ENCODE measurements at regions not wholly inside any gene's neighbourhood (a gene's known extent, or its start where the extent isn't known, plus 50 kb on each side); places are given as distances from the start of the nearest gene placed in this dataset.

- no peak overlapping the region for H3K4me3 ChIP-seq (ENCODE audit: control insufficient read depth, low read depth, low read length)
- no peak for DNase-seq (ENCODE audit: low read depth)
- TF ChIP-seq CTCF (conservative IDR thresholded peaks at IDR 0.05; ENCODE audit: control insufficient read depth, insufficient read depth, low read depth, low read length): no peak
Measured at GRCh38 chr2:121907928-121908327, 152.5 kb downstream of the TSN start.

- TF ChIP-seq CTCF (conservative IDR thresholded peaks at IDR 0.05; ENCODE audit: control insufficient read depth, insufficient read depth, low read depth, low read length): no peak
- DNase-seq (ENCODE audit: low read depth): peak; percentile 4
- H3K4me3 ChIP-seq (ENCODE audit: control insufficient read depth, low read depth, low read length): no peak overlapping the region
Measured at GRCh38 chr2:121910139-121910538, 154.7 kb downstream of the TSN start.

GRCh38 chr2:121911036-121911435, 155.6 kb downstream of the TSN start:
- no peak for DNase-seq (ENCODE audit: low read depth)
- TF ChIP-seq CTCF (conservative IDR thresholded peaks at IDR 0.05; ENCODE audit: control insufficient read depth, insufficient read depth, low read depth, low read length): no peak

GRCh38 chr2:121917143-121917542, 161.7 kb downstream of the TSN start:
- no peak overlapping the region for H3K4me3 ChIP-seq (ENCODE audit: control insufficient read depth, low read depth, low read length)
- no peak for DNase-seq (ENCODE audit: low read depth)
- TF ChIP-seq CTCF (conservative IDR thresholded peaks at IDR 0.05; ENCODE audit: control insufficient read depth, insufficient read depth, low read depth, low read length): no peak

More at GRCh38 chr2:121911036-121911435, 155.6 kb downstream of the TSN start:
- H3K4me3 ChIP-seq (ENCODE audit: control insufficient read depth, low read depth, low read length): no peak overlapping the region

GRCh38 chr2:121918231-121918630, 162.8 kb downstream of the TSN start:
- no peak for TF ChIP-seq CTCF (conservative IDR thresholded peaks at IDR 0.05; ENCODE audit: control insufficient read depth, insufficient read depth, low read depth, low read length)
- no peak for DNase-seq (ENCODE audit: low read depth)
- no peak overlapping the region for H3K4me3 ChIP-seq (ENCODE audit: control insufficient read depth, low read depth, low read length)

GRCh38 chr2:121919803-121920202, 164.4 kb downstream of the TSN start:
- H3K4me3 ChIP-seq (ENCODE audit: control insufficient read depth, low read depth, low read length): no peak overlapping the region
- no peak for TF ChIP-seq CTCF (conservative IDR thresholded peaks at IDR 0.05; ENCODE audit: control insufficient read depth, insufficient read depth, low read depth, low read length)
- no peak for DNase-seq (ENCODE audit: low read depth)

GRCh38 chr2:121925466-121925865, 170.0 kb downstream of the TSN start:
- no peak overlapping the region for H3K4me3 ChIP-seq (ENCODE audit: control insufficient read depth, low read depth, low read length)
- DNase-seq (ENCODE audit: low read depth): peak; percentile 38
- no peak for TF ChIP-seq CTCF (conservative IDR thresholded peaks at IDR 0.05; ENCODE audit: control insufficient read depth, insufficient read depth, low read depth, low read length)

All from fibroblast of mammary gland (primary cell).